ENCODE measurements at regions not wholly inside any gene's neighbourhood (a gene's known extent, or its start where the extent isn't known, plus 50 kb on each side); places are given as distances from the start of the nearest gene placed in this dataset.
A peak's percentile ranks its signal among the peaks of the same experiment; 100 is the strongest.

- no peak for DNase-seq
Measured at GRCh38 chr2:172658945-172659344, 76.7 kb upstream of the RAPGEF4 start.

GRCh38 chr2:172662099-172662498 lies 73.5 kb upstream of the RAPGEF4 start:
- DNase-seq = no peak

GRCh38 chr2:172664766-172665165 lies 70.9 kb upstream of the RAPGEF4 start:
- no peak for DNase-seq

- no peak for DNase-seq
Measured at GRCh38 chr2:172667581-172668325, 67.9 kb upstream of the RAPGEF4 start.

GRCh38 chr2:172671501-172671900 lies 64.1 kb upstream of the RAPGEF4 start:
- no peak for DNase-seq

- DNase-seq = no peak
Measured at GRCh38 chr2:172672114-172672513, 63.5 kb upstream of the RAPGEF4 start.

GRCh38 chr2:172673056-172673683 lies 62.5 kb upstream of the RAPGEF4 start:
- DNase-seq = no peak

- no peak for DNase-seq
Measured at GRCh38 chr2:172674034-172674967, 61.3 kb upstream of the RAPGEF4 start.

- DNase-seq = no peak
Measured at GRCh38 chr2:172674968-172675303, 60.7 kb upstream of the RAPGEF4 start.

- peak; percentile 21 for DNase-seq
Measured at GRCh38 chr2:172677363-172677762, 58.3 kb upstream of the RAPGEF4 start.

GRCh38 chr2:172680436-172681068 lies 55.1 kb upstream of the RAPGEF4 start:
- no peak for DNase-seq

- DNase-seq = no peak
Measured at GRCh38 chr2:172685467-172685866, 50.2 kb upstream of the RAPGEF4 start.

Measured in NCI-H748 treated with DMSO at 0.1 percent for 48 hours (cell line).